ENCODE measurements at regions not wholly inside any gene's neighbourhood (a gene's known extent, or its start where the extent isn't known, plus 50 kb on each side); places are given as distances from the start of the nearest gene placed in this dataset.

DNA sequence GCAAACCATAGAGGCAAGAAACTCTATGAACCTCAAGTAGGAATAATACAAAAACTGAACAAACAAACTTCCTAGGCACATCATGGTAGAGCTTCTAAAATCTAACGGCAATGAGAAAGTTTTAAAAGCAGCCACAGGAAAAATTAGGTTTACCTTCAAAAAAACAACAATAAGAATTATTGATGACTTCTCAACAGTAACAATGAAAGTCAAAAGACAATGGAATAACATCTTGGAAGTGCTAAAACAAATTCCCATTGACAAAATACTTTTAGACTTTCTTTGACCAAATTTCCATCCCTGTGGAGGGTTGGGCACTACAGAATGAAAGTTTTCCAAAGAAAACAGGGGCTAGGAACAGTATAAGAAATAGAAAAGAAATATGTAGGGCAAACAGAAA lies 222.9 kb upstream of the ERCC4 start:
- Histone ChIP-seq H2AFZ (ENCODE audit: low read depth, low read length) (no peak overlapping the region), H3K4me3 (ENCODE audit: low read length) (no peak overlapping the region)
- TF ChIP-seq CTCF (IDR thresholded peaks at IDR 0.05; ENCODE audit: low read depth, low read length) = no peak
- no peak for TF ChIP-seq EZH2phosphoT487 (IDR thresholded peaks at IDR 0.05; ENCODE audit: low read depth)

DNA sequence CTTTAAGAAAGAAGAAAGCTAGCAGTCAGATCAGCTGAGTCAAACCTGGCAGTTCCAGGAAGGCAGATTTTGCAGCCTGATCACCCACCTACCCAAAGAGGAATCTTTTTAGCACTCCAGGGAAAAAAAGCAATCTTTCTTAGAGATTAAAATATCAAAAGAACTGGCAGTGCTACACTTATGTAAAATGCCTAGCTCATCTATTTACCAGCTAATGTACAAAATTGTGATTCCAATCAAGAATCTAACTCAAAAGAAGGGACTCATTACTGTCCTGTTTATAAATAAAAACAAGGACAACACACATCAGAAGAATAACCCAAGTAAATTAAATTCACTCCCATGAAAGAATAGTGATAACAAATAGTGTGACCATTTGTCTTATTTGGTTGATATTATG lies 222.4 kb upstream of the ERCC4 start:
- TF ChIP-seq CTCF (IDR thresholded peaks at IDR 0.05; ENCODE audit: low read depth, low read length) (no peak), EZH2phosphoT487 (IDR thresholded peaks at IDR 0.05; ENCODE audit: low read depth) (no peak)
- Histone ChIP-seq H3K9ac (ENCODE audit: low read length) (no peak overlapping the region), H3K27ac (ENCODE audit: low read length) (no peak overlapping the region), H3K4me1 (ENCODE audit: low read length) (no peaks in the 10 kb centered on the region), H2AFZ (ENCODE audit: low read depth, low read length) (no peak overlapping the region), H3K27me3 (ENCODE audit: low read depth, low read length) (no peaks in the 10 kb centered on the region; the same call in 1 of the 2 replicates), H3K4me3 (ENCODE audit: low read length) (no peak overlapping the region), H4K20me1 (ENCODE audit: insufficient read depth, low read length) (no peaks in the 10 kb centered on the region), H3K79me2 (ENCODE audit: low read length) (no peaks in the 10 kb centered on the region), H3K4me2 (ENCODE audit: low read length) (no peak overlapping the region), H3K36me3 (replicated peaks; ENCODE audit: low read depth, low read length) (no peaks in the 10 kb centered on the region), H3K9me3 (ENCODE audit: insufficient read depth, low read length) (peaks cover 6% of the 10 kb centered on the region; the same call in 1 of the 2 replicates)

More for the DNA sequence above, 222.9 kb upstream of the ERCC4 start:
- no peaks in the 10 kb centered on the region for H4K20me1 ChIP-seq (ENCODE audit: insufficient read depth, low read length)
- no peak overlapping the region for H3K4me2 ChIP-seq (ENCODE audit: low read length)
- no peaks in the 10 kb centered on the region; the same call in 1 of the 2 replicates for H3K27me3 ChIP-seq (ENCODE audit: low read depth, low read length)
- no peak overlapping the region for H3K9ac ChIP-seq (ENCODE audit: low read length)
- H3K9me3 ChIP-seq (ENCODE audit: insufficient read depth, low read length) = peaks cover 6% of the 10 kb centered on the region; the same call in 1 of the 2 replicates
- no peaks in the 10 kb centered on the region for H3K36me3 ChIP-seq (replicated peaks; ENCODE audit: low read depth, low read length)
- no peaks in the 10 kb centered on the region for H3K4me1 ChIP-seq (ENCODE audit: low read length)
- no peaks in the 10 kb centered on the region for H3K79me2 ChIP-seq (ENCODE audit: low read length)
- no peak overlapping the region for H3K27ac ChIP-seq (ENCODE audit: low read length)

- Histone ChIP-seq H2AFZ (ENCODE audit: low read depth, low read length) (no peak overlapping the region), H3K27me3 (ENCODE audit: low read depth, low read length) (no peaks in the 10 kb centered on the region; the same call in 1 of the 2 replicates), H3K4me3 (ENCODE audit: low read length) (no peak overlapping the region), H3K9me3 (ENCODE audit: insufficient read depth, low read length) (no peaks in the 10 kb centered on the region), H3K4me2 (ENCODE audit: low read length) (no peak overlapping the region), H3K36me3 (replicated peaks; ENCODE audit: low read depth, low read length) (no peaks in the 10 kb centered on the region), H4K20me1 (ENCODE audit: insufficient read depth, low read length) (no peaks in the 10 kb centered on the region), H3K4me1 (ENCODE audit: low read length) (no peaks in the 10 kb centered on the region), H3K79me2 (ENCODE audit: low read length) (no peaks in the 10 kb centered on the region), H3K27ac (ENCODE audit: low read length) (no peak overlapping the region), H3K9ac (ENCODE audit: low read length) (no peak overlapping the region)
- TF ChIP-seq CTCF (IDR thresholded peaks at IDR 0.05; ENCODE audit: low read depth, low read length) (no peak), EZH2phosphoT487 (IDR thresholded peaks at IDR 0.05; ENCODE audit: low read depth) (no peak)
Measured at GRCh38 chr16:13702614-13703013, 217.3 kb upstream of the ERCC4 start.

DNA sequence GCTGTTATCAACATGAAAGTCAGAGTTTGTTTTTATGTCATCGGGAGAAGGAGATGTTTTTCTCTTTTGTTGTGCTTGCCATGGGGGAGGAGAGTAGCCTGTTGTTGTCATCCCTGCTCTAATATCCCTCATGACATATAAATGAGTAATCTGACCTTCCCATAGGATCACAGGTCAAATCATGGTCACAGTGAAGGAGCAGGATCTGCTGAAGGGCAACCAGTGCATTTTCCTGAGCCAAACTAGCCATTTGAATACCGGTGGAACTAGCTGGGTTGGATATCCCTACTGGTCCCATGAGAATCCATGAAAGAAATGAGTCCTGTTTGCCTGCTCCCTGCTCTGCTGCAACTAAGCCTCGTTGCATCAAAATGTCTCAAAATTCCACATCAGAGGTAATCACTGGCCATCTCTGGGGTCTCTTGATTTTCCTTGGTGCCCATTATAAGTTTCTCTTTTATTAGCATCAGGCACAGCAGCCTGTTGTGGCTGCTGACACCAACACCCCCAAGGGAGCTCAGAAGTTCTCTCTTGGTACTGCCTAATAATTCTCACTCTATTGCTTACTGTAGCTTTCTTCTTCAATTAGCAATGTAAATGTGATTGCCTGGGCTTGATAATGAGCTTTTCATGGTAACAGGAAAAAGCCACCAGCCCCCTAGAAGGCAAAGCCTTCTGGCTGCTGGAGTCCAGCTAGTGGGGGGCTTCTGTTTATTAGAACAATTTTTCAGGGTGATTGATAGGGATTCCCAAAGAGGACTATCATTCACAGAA lies 211.4 kb upstream of the ERCC4 start:
- H3K9me3 ChIP-seq (ENCODE audit: insufficient read depth, low read length) = no peaks in the 10 kb centered on the region
- no peak for TF ChIP-seq CTCF (IDR thresholded peaks at IDR 0.05; ENCODE audit: low read depth, low read length)
- no peak for TF ChIP-seq EZH2phosphoT487 (IDR thresholded peaks at IDR 0.05; ENCODE audit: low read depth)
- no peak overlapping the region for H3K9ac ChIP-seq (ENCODE audit: low read length)
- no peaks in the 10 kb centered on the region for H3K4me1 ChIP-seq (ENCODE audit: low read length)
- H3K79me2 ChIP-seq (ENCODE audit: low read length) = no peaks in the 10 kb centered on the region
- H3K27ac ChIP-seq (ENCODE audit: low read length) = no peak overlapping the region
- H2AFZ ChIP-seq (ENCODE audit: low read depth, low read length) = no peak overlapping the region
- no peaks in the 10 kb centered on the region for H3K36me3 ChIP-seq (replicated peaks; ENCODE audit: low read depth, low read length)
- H4K20me1 ChIP-seq (ENCODE audit: insufficient read depth, low read length) = no peaks in the 10 kb centered on the region
- no peak overlapping the region for H3K4me3 ChIP-seq (ENCODE audit: low read length)
- no peaks in the 10 kb centered on the region; the same call in 1 of the 2 replicates for H3K27me3 ChIP-seq (ENCODE audit: low read depth, low read length)
- H3K4me2 ChIP-seq (ENCODE audit: low read length) = no peak overlapping the region

Data from OCI-LY3 (cell line).